ENCODE measurements at regions not wholly inside any gene's neighbourhood (a gene's known extent, or its start where the extent isn't known, plus 50 kb on each side); places are given as distances from the start of the nearest gene placed in this dataset.

DNA sequence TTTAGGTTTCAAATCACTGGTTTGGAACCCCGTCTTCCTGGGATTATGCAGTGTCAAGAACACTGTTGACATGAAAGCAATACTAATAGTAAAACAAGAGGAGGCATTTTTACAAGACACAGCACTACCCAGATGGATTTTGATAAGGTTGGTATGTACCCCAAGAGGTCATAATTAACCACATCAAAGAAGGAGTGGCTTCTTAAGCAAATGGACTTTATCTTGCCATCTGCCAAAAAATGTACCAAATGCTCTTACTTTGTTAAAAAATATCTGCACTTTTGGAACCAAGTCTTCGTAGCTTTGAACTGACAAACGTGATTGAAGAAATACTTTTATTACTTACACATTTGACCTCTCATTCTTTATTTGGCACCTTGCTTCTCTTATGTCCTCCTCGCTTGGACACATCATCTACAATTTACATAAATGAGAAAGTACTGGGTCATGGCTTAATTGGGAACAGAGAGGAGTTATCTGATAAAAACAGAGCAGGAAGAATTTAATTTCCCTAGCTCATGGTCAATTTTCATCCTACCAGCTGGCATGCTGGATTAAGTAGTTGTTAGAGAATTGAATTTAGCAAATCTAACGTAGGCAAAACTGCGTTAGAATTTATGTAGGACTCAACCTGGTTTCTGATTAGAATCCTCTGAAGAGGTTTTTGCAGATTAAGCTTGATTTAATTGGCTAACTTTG lies 54.5 kb upstream of the PRICKLE1 start:
- H3K9ac ChIP-seq (ENCODE audit: low read depth in 1 of 2, low read length in 2 of 2), result no peak overlapping the region
- TF ChIP-seq TAF1 (conservative IDR thresholded peaks at IDR 0.05), result no peak
- no peak for TF ChIP-seq EGR1 (IDR thresholded peaks at IDR 0.05; ENCODE audit: low read depth in 2 of 2)
- TF ChIP-seq, protein P1, sequence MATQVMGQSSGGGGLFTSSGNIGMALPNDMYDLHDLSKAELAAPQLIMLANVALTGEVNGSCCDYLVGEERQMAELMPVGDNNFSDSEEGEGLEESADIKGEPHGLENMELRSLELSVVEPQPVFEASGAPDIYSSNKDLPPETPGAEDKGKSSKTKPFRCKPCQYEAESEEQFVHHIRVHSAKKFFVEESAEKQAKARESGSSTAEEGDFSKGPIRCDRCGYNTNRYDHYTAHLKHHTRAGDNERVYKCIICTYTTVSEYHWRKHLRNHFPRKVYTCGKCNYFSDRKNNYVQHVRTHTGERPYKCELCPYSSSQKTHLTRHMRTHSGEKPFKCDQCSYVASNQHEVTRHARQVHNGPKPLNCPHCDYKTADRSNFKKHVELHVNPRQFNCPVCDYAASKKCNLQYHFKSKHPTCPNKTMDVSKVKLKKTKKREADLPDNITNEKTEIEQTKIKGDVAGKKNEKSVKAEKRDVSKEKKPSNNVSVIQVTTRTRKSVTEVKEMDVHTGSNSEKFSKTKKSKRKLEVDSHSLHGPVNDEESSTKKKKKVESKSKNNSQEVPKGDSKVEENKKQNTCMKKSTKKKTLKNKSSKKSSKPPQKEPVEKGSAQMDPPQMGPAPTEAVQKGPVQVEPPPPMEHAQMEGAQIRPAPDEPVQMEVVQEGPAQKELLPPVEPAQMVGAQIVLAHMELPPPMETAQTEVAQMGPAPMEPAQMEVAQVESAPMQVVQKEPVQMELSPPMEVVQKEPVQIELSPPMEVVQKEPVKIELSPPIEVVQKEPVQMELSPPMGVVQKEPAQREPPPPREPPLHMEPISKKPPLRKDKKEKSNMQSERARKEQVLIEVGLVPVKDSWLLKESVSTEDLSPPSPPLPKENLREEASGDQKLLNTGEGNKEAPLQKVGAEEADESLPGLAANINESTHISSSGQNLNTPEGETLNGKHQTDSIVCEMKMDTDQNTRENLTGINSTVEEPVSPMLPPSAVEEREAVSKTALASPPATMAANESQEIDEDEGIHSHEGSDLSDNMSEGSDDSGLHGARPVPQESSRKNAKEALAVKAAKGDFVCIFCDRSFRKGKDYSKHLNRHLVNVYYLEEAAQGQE (IDR thresholded peaks at IDR 0.05), result no peak
- no peak for TF ChIP-seq FOXA2 (IDR thresholded peaks at IDR 0.05)
- no peak for TF ChIP-seq NR2F2 (IDR thresholded peaks at IDR 0.05)
- no peak for TF ChIP-seq HNF4G (IDR thresholded peaks at IDR 0.05)
- no peak for TF ChIP-seq HNF4A (conservative IDR thresholded peaks at IDR 0.05)
- TF ChIP-seq RXRA (IDR thresholded peaks at IDR 0.05), result no peak
- TF ChIP-seq SP1 (IDR thresholded peaks at IDR 0.05), result no peak
- H3K27me3 ChIP-seq (ENCODE audit: control insufficient read depth in 4 of 4, insufficient read depth in 4 of 4, low read length in 3 of 4), result peaks cover 0 to 2% (median 0%) of the 10 kb centered on the region in 4 donors
- no peaks in the 10 kb centered on the region for H3K9me3 ChIP-seq (ENCODE audit: control insufficient read depth in 4 of 4, low read length in 3 of 4)
- no peaks in the 10 kb centered on the region for H3K36me3 ChIP-seq (ENCODE audit: control insufficient read depth in 4 of 4, insufficient read depth in 3 of 4, low read depth in 1 of 4, low read length in 3 of 4)
- WGBS, result 69% methylated on average over 6 of the region's 6 CpGs
- H3K27ac ChIP-seq (ENCODE audit: low read depth in 1 of 2, low read length in 2 of 2), result no peak overlapping the region
- no peaks in the 10 kb centered on the region for H3K4me1 ChIP-seq (ENCODE audit: control insufficient read depth in 4 of 4, insufficient read depth in 4 of 4, low read length in 3 of 4)
- DNase-seq (ENCODE audit: low spot score), result no peak
- no peak overlapping the region for H3K4me3 ChIP-seq (ENCODE audit: low read depth in 1 of 3, low read length in 3 of 3)

DNA sequence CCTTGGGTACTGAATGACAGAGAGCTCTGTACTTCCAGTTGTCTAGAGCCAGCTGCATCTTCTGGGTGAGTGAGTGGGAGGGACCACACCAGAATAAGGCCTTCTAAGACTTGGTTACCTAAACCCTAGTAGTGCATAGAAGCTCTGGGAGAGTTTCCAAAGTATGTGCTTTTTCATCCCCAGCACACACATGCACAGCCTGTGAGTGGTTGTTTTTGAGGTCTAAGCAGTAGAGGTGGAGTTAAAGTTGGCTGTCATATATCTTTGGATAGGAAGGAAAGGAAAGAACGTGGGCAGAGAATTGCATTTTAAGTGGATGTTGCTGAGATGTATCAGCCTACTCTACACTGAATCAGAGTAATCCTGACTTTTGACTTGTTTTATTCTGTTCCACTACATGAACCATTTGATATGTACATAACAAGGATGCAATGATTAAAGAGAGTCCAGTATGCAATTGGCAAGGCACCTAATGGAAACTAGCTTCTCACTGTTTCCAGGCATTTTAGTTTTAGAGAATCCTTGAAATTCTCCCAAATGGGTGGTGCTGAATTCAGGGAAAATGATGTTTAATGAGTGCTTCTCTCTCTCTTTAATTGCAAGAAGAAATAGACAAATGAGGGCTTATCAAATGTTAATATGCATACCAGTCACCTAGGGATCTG lies 51.8 kb upstream of the PRICKLE1 start:
- H3K27me3 ChIP-seq (ENCODE audit: control insufficient read depth in 4 of 4, insufficient read depth in 4 of 4, low read length in 3 of 4), result no peaks in the 10 kb centered on the region
- H3K36me3 ChIP-seq (ENCODE audit: control insufficient read depth in 4 of 4, insufficient read depth in 3 of 4, low read depth in 1 of 4, low read length in 3 of 4), result no peaks in the 10 kb centered on the region
- TF ChIP-seq, protein P2, sequence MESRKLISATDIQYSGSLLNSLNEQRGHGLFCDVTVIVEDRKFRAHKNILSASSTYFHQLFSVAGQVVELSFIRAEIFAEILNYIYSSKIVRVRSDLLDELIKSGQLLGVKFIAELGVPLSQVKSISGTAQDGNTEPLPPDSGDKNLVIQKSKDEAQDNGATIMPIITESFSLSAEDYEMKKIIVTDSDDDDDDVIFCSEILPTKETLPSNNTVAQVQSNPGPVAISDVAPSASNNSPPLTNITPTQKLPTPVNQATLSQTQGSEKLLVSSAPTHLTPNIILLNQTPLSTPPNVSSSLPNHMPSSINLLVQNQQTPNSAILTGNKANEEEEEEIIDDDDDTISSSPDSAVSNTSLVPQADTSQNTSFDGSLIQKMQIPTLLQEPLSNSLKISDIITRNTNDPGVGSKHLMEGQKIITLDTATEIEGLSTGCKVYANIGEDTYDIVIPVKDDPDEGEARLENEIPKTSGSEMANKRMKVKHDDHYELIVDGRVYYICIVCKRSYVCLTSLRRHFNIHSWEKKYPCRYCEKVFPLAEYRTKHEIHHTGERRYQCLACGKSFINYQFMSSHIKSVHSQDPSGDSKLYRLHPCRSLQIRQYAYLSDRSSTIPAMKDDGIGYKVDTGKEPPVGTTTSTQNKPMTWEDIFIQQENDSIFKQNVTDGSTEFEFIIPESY (IDR thresholded peaks at IDR 0.05), result no peak
- TF ChIP-seq YY1 (IDR thresholded peaks at IDR 0.05) (no peak), JUND (IDR thresholded peaks at IDR 0.05) (no peak), GABPA (IDR thresholded peaks at IDR 0.05 in 1 of 2, conservative IDR thresholded peaks at IDR 0.05 in 1 of 2) (no peak)
- TF ChIP-seq, protein P1 (IDR thresholded peaks at IDR 0.05), result no peak
- no peaks in the 10 kb centered on the region for H3K4me1 ChIP-seq (ENCODE audit: control insufficient read depth in 4 of 4, insufficient read depth in 4 of 4, low read length in 3 of 4)
- H3K27ac ChIP-seq (ENCODE audit: low read depth in 1 of 2, low read length in 2 of 2), result no peak overlapping the region
- no peak overlapping the region for H3K9ac ChIP-seq (ENCODE audit: low read depth in 1 of 2, low read length in 2 of 2)
- DNase-seq (ENCODE audit: low spot score), result no peak
- no peak overlapping the region for H3K4me3 ChIP-seq (ENCODE audit: low read depth in 1 of 3, low read length in 3 of 3)
- 35% methylated on average over 1 of the region's 1 CpG for WGBS
- H3K9me3 ChIP-seq (ENCODE audit: control insufficient read depth in 4 of 4, low read length in 3 of 4), result no peaks in the 10 kb centered on the region

Data from liver (tissue), 7 donors.